CD4-positive, alpha-beta T cell treated with Interleukin-17A for 1 hour (primary cell): ENCODE measurements at regions not wholly inside any gene's neighbourhood (a gene's known extent, or its start where the extent isn't known, plus 50 kb on each side); places are given as distances from the start of the nearest gene placed in this dataset.

Experiments
- DNase-seq: peaks from one replicate; pipeline ENCODE4 v3.0.0-alpha.2; 2020

GRCh38 chr1:87937831-87938395 lies 609.2 kb downstream of the LMO4 start:
- DNase-seq, result no peak

GRCh38 chr1:87938631-87939030 lies 610.0 kb downstream of the LMO4 start:
- DNase-seq, result no peak

GRCh38 chr1:87939444-87939843 lies 610.8 kb downstream of the LMO4 start:
- no peak for DNase-seq

GRCh38 chr1:87940421-87940820 lies 611.7 kb downstream of the LMO4 start:
- no peak for DNase-seq

- DNase-seq, result no peak
Measured at GRCh38 chr1:87941337-87941946, 612.8 kb downstream of the LMO4 start.

GRCh38 chr1:87942165-87942564 lies 613.5 kb downstream of the LMO4 start:
- DNase-seq, result no peak

GRCh38 chr1:87949711-87950110 lies 621.0 kb downstream of the LMO4 start:
- no peak for DNase-seq

- DNase-seq, result no peak
Measured at GRCh38 chr1:87950369-87950768, 621.7 kb downstream of the LMO4 start.

GRCh38 chr1:87951409-87951808 lies 622.7 kb downstream of the LMO4 start:
- no peak for DNase-seq

- no peak for DNase-seq
Measured at GRCh38 chr1:87951852-87952251, 623.2 kb downstream of the LMO4 start.

- no peak for DNase-seq
Measured at GRCh38 chr1:87953121-87953520, 624.4 kb downstream of the LMO4 start.

- DNase-seq, result peak; percentile 67
Measured at GRCh38 chr1:87953732-87954344, 625.2 kb downstream of the LMO4 start.

GRCh38 chr1:87955038-87955437 lies 626.4 kb downstream of the LMO4 start:
- no peak for DNase-seq

GRCh38 chr1:87956072-87956471 lies 627.4 kb downstream of the LMO4 start:
- DNase-seq, result no peak

- no peak for DNase-seq
Measured at GRCh38 chr1:87956750-87957149, 628.1 kb downstream of the LMO4 start.

- DNase-seq, result no peak
Measured at GRCh38 chr1:87957331-87957730, 628.7 kb downstream of the LMO4 start.

- DNase-seq, result no peak
Measured at GRCh38 chr1:87958201-87958600, 629.5 kb downstream of the LMO4 start.

- DNase-seq, result no peak
Measured at GRCh38 chr1:87958716-87959115, 630.0 kb downstream of the LMO4 start.

- DNase-seq, result no peak
Measured at GRCh38 chr1:87959236-87959635, 630.6 kb downstream of the LMO4 start.

- DNase-seq, result no peak
Measured at GRCh38 chr1:87961992-87962391, 633.3 kb downstream of the LMO4 start.

- DNase-seq, result no peak
Measured at GRCh38 chr1:87963556-87963955, 634.9 kb downstream of the LMO4 start.

- DNase-seq, result no peak
Measured at GRCh38 chr1:87965193-87965592, 636.5 kb downstream of the LMO4 start.

- no peak for DNase-seq
Measured at GRCh38 chr1:87968197-87968955, 639.7 kb downstream of the LMO4 start.

- no peak for DNase-seq
Measured at GRCh38 chr1:87969040-87969439, 640.4 kb downstream of the LMO4 start.
